Glomerular endothelial cell (primary cell): ENCODE measurements at regions not wholly inside any gene's neighbourhood (a gene's known extent, or its start where the extent isn't known, plus 50 kb on each side); places are given as distances from the start of the nearest gene placed in this dataset.
"Not testable (repeated sequence)": the region's sequence is repeated elsewhere in the genome, so short reads cannot be mapped to it uniquely, and the experiment has no call there.

Source experiments
- DNase-seq: peaks from one replicate; pipeline ENCODE4 v3.0.0-alpha.2; 2011; ENCODE audit warnings: low read depth, low spot score; ENCODE audit errors: extremely low read depth

GRCh38 chr4:150018257-150018656 is 60.0 kb upstream of the DCLK2 start:
- DNase-seq = no peak

GRCh38 chr4:150021483-150021882 is 56.8 kb upstream of the DCLK2 start:
- no peak for DNase-seq

- DNase-seq = no peak
Measured at GRCh38 chr4:150023489-150023888, 54.8 kb upstream of the DCLK2 start.

- DNase-seq = not testable (repeated sequence)
Measured at GRCh38 chr4:150026987-150027386, 51.3 kb upstream of the DCLK2 start.
